ENCODE measurements at regions not wholly inside any gene's neighbourhood (a gene's known extent, or its start where the extent isn't known, plus 50 kb on each side); places are given as distances from the start of the nearest gene placed in this dataset.

DNA sequence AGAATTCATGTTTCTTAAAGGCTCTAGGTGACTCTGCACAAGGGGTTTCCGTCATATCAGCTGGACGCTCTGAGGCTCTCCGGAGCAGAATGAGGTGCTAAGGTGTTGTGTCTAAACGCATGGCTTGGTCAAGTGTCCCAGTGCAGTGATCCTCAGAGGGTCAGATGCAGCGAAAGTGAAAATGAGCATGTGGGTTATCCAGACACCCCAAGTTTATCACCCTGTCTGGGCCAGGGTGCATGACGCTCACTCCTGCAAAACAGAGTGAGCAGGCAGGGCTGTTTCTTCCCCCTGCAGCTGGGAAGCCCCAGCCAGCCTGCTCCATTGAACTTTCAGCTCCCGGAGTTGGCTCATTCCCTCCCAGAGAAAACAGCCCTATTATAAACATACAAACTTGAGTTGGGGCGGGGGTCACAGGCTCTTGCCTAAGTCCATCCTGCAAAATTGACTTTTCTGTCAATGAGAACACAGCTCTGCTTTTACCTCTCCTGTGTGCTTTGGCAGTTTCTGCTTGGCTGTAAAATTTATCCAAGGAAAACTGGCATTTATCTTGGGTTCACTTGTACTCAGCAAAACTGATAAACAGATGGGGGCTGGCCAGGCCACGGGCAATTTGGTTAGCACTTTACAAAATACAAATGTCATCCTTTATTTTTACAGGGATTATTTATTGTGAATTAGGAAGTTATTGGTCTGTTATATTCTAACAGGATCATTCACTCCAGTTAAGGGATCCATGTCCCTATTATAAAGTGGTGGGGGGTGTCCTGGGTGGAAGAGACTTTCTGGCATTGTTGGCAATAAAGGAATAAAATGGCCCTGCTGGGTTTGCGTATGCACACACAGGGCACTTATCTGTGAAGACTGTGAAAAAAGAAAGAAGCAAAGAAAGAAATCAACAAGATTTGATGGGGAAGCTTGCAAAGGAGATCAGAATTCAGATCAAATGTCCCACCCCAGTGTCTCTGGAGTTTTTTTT is 154.9 kb downstream of the FOXA2 start (continued):
- TF ChIP-seq ARHGAP35 (CRISPR knock-in tag; IDR thresholded peaks at IDR 0.05; ENCODE audit: borderline replicate concordance) (0 out of 2 replicates have a peak, but pooled peaks have one; percentile 6), ZBTB3 (CRISPR knock-in tag; IDR thresholded peaks at IDR 0.05; ENCODE audit: borderline replicate concordance, low read depth) (no peak), NFATC3 (CRISPR knock-in tag; IDR thresholded peaks at IDR 0.05) (no peak), ZNF883 (CRISPR knock-in tag; IDR thresholded peaks at IDR 0.05; ENCODE audit: not compliant biosample characterization) (peak; percentile 33), HOXA7 (CRISPR knock-in tag; IDR thresholded peaks at IDR 0.05) (no peak), ZNF644 (CRISPR knock-in tag; IDR thresholded peaks at IDR 0.05; ENCODE audit: low read depth) (peak; percentile 92), RFXANK (CRISPR knock-in tag; IDR thresholded peaks at IDR 0.05) (no peak), ZNF225 (CRISPR knock-in tag; IDR thresholded peaks at IDR 0.05) (no peak), MTA3 (CRISPR knock-in tag; IDR thresholded peaks at IDR 0.05) (no peak), ZNF331 (CRISPR knock-in tag; IDR thresholded peaks at IDR 0.05) (peak; percentile 94), CREM (IDR thresholded peaks at IDR 0.05) (peak; percentile 73; the same call in 1 of the 2 replicates), CREM (CRISPR knock-in tag; IDR thresholded peaks at IDR 0.05) (no peak), ZNF367 (CRISPR knock-in tag; IDR thresholded peaks at IDR 0.05; ENCODE audit: borderline replicate concordance) (peak; percentile 33; the same call in 1 of the 2 replicates), ZNF768 (CRISPR knock-in tag; IDR thresholded peaks at IDR 0.05) (peak; percentile 93), SRSF1 (optimal IDR thresholded peaks at IDR 0.05; ENCODE audit: low read depth, low read length) (peak; percentile 79), ZNF672 (CRISPR knock-in tag; IDR thresholded peaks at IDR 0.05) (no peak), ZNF7 (CRISPR knock-in tag; IDR thresholded peaks at IDR 0.05) (no peak; the same call in 1 of the 2 replicates), ZNF841 (CRISPR knock-in tag; IDR thresholded peaks at IDR 0.05; ENCODE audit: borderline replicate concordance) (no peak), MTF2 (CRISPR knock-in tag; IDR thresholded peaks at IDR 0.05; ENCODE audit: borderline replicate concordance) (no peak), ZNF33B (CRISPR knock-in tag; IDR thresholded peaks at IDR 0.05) (0 out of 2 replicates have a peak, but pooled peaks have one; percentile 57)
- TF ChIP-seq, protein P1, sequence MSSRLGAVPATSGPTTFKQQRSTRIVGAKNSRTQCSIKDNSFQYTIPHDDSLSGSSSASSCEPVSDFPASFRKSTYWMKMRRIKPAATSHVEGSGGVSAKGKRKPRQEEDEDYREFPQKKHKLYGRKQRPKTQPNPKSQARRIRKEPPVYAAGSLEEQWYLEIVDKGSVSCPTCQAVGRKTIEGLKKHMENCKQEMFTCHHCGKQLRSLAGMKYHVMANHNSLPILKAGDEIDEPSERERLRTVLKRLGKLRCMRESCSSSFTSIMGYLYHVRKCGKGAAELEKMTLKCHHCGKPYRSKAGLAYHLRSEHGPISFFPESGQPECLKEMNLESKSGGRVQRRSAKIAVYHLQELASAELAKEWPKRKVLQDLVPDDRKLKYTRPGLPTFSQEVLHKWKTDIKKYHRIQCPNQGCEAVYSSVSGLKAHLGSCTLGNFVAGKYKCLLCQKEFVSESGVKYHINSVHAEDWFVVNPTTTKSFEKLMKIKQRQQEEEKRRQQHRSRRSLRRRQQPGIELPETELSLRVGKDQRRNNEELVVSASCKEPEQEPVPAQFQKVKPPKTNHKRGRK (CRISPR knock-in tag; IDR thresholded peaks at IDR 0.05), result no peak
- TF ChIP-seq, protein P2, sequence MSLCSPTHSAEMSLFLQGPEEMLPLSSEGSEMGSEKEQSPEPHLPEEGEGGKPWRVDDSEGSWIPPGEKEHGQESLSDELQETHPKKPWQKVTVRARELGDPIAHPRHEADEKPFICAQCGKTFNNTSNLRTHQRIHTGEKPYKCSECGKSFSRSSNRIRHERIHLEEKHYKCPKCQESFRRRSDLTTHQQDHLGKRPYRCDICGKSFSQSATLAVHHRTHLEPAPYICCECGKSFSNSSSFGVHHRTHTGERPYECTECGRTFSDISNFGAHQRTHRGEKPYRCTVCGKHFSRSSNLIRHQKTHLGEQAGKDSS (CRISPR knock-in tag; IDR thresholded peaks at IDR 0.05; ENCODE audit: borderline replicate concordance, low read depth), result 0 out of 2 replicates have a peak, but pooled peaks have one; percentile 6
- TF ChIP-seq, protein P3, sequence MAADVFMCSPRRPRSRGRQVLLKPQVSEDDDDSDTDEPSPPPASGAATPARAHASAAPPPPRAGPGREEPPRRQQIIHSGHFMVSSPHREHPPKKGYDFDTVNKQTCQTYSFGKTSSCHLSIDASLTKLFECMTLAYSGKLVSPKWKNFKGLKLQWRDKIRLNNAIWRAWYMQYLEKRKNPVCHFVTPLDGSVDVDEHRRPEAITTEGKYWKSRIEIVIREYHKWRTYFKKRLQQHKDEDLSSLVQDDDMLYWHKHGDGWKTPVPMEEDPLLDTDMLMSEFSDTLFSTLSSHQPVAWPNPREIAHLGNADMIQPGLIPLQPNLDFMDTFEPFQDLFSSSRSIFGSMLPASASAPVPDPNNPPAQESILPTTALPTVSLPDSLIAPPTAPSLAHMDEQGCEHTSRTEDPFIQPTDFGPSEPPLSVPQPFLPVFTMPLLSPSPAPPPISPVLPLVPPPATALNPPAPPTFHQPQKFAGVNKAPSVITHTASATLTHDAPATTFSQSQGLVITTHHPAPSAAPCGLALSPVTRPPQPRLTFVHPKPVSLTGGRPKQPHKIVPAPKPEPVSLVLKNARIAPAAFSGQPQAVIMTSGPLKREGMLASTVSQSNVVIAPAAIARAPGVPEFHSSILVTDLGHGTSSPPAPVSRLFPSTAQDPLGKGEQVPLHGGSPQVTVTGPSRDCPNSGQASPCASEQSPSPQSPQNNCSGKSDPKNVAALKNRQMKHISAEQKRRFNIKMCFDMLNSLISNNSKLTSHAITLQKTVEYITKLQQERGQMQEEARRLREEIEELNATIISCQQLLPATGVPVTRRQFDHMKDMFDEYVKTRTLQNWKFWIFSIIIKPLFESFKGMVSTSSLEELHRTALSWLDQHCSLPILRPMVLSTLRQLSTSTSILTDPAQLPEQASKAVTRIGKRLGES (CRISPR knock-in tag; IDR thresholded peaks at IDR 0.05; ENCODE audit: borderline replicate concordance), result no peak
- TF ChIP-seq, protein P4, sequence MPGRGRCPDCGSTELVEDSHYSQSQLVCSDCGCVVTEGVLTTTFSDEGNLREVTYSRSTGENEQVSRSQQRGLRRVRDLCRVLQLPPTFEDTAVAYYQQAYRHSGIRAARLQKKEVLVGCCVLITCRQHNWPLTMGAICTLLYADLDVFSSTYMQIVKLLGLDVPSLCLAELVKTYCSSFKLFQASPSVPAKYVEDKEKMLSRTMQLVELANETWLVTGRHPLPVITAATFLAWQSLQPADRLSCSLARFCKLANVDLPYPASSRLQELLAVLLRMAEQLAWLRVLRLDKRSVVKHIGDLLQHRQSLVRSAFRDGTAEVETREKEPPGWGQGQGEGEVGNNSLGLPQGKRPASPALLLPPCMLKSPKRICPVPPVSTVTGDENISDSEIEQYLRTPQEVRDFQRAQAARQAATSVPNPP (CRISPR knock-in tag; IDR thresholded peaks at IDR 0.05), result peak; percentile 73; the same call in 1 of the 2 replicates

All from HepG2 (cell line).